ENCODE measurements at regions not wholly inside any gene's neighbourhood (a gene's known extent, or its start where the extent isn't known, plus 50 kb on each side); places are given as distances from the start of the nearest gene placed in this dataset.

DNA sequence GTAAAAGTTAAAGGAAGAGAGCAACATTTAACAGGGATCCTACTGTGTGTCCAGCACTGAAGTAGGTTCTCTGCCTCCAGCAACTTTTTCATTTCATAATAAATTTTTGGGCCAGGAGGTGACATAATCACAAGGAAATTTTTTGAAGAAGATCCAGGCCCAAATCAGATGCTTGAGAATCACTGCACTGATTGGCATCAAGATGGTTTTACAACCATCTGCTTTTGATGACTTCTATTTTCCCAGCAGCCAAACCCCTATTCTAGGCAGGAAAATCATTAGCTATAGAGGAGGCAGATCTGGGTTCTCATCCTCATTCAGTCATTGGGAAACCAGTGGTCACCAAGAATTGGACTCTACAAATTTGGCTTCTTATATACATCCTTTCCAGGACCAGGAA is 79.0 kb downstream of the ARL4A start:
- Mint-ChIP-seq H3K4me3 (ENCODE audit: unreplicated experiment) (no peak overlapping the region), H3K9me3 (ENCODE audit: unreplicated experiment) (no peaks in the 10 kb centered on the region), H3K4me1 (ENCODE audit: low read depth, unreplicated experiment) (peaks cover 2% of the 10 kb centered on the region), H3K27ac (ENCODE audit: unreplicated experiment) (no peak overlapping the region), H3K27me3 (ENCODE audit: unreplicated experiment) (no peaks in the 10 kb centered on the region), H3K36me3 (ENCODE audit: unreplicated experiment) (no peaks in the 10 kb centered on the region)
- no peak for DNase-seq
- TF ChIP-seq, protein P1, sequence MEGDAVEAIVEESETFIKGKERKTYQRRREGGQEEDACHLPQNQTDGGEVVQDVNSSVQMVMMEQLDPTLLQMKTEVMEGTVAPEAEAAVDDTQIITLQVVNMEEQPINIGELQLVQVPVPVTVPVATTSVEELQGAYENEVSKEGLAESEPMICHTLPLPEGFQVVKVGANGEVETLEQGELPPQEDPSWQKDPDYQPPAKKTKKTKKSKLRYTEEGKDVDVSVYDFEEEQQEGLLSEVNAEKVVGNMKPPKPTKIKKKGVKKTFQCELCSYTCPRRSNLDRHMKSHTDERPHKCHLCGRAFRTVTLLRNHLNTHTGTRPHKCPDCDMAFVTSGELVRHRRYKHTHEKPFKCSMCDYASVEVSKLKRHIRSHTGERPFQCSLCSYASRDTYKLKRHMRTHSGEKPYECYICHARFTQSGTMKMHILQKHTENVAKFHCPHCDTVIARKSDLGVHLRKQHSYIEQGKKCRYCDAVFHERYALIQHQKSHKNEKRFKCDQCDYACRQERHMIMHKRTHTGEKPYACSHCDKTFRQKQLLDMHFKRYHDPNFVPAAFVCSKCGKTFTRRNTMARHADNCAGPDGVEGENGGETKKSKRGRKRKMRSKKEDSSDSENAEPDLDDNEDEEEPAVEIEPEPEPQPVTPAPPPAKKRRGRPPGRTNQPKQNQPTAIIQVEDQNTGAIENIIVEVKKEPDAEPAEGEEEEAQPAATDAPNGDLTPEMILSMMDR (IDR thresholded peaks at IDR 0.05; ENCODE audit: partially characterized antibody, unreplicated experiment), result no peak

DNA sequence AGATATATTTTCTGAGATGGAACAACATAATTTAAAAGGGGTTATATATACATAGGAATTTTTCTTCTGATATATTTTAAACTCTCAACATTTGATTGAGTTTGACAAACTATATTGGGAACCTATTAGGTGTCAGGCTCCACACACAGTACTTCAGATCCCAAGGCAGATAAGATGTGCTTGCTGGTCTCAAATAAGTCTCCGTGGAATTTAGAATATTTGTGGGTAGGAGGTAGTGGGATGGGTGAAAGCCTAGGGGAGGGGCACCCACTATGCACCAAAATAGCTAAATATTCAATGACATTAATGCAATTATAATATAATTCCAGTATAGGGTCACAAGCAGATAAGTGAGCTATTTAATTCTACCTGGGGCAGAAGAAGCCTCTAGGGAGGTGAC is 81.5 kb downstream of the ARL4A start:
- Mint-ChIP-seq H3K9me3 (ENCODE audit: unreplicated experiment) (peaks cover 3% of the 10 kb centered on the region), H3K4me3 (ENCODE audit: unreplicated experiment) (no peak overlapping the region), H3K4me1 (ENCODE audit: low read depth, unreplicated experiment) (peaks cover 5% of the 10 kb centered on the region), H3K27me3 (ENCODE audit: unreplicated experiment) (no peaks in the 10 kb centered on the region), H3K27ac (ENCODE audit: unreplicated experiment) (no peak overlapping the region), H3K36me3 (ENCODE audit: unreplicated experiment) (peaks cover 7% of the 10 kb centered on the region)
- TF ChIP-seq, protein P1 (IDR thresholded peaks at IDR 0.05; ENCODE audit: partially characterized antibody, unreplicated experiment), result no peak
- DNase-seq, result no peak

DNA sequence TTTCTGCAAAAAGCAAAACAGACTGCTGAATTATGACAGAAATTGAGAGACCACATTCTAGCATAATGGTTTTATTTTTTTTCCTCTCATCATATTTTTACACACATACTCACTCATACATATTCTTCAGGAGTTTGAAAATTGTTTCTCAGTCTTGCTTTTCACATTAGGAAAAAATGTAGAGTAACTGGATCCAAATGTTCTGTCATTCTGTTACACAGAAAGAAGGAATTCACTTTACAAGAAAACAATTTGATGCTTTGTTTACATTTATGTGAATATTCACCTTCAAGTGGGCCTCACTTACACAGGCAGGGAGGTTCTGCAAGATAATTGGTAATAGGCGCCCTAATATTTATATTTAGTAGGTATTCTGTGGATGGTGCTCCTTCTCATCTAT is 82.0 kb downstream of the ARL4A start:
- no peak overlapping the region for H3K4me3 Mint-ChIP-seq (ENCODE audit: unreplicated experiment)
- peaks cover 3% of the 10 kb centered on the region for H3K9me3 Mint-ChIP-seq (ENCODE audit: unreplicated experiment)
- H3K27ac Mint-ChIP-seq (ENCODE audit: unreplicated experiment), result no peak overlapping the region
- H3K36me3 Mint-ChIP-seq (ENCODE audit: unreplicated experiment), result peaks cover 9% of the 10 kb centered on the region
- no peak for DNase-seq
- TF ChIP-seq, protein P1 (IDR thresholded peaks at IDR 0.05; ENCODE audit: partially characterized antibody, unreplicated experiment), result no peak
- H3K27me3 Mint-ChIP-seq (ENCODE audit: unreplicated experiment), result no peaks in the 10 kb centered on the region
- peaks cover 5% of the 10 kb centered on the region for H3K4me1 Mint-ChIP-seq (ENCODE audit: low read depth, unreplicated experiment)

DNA sequence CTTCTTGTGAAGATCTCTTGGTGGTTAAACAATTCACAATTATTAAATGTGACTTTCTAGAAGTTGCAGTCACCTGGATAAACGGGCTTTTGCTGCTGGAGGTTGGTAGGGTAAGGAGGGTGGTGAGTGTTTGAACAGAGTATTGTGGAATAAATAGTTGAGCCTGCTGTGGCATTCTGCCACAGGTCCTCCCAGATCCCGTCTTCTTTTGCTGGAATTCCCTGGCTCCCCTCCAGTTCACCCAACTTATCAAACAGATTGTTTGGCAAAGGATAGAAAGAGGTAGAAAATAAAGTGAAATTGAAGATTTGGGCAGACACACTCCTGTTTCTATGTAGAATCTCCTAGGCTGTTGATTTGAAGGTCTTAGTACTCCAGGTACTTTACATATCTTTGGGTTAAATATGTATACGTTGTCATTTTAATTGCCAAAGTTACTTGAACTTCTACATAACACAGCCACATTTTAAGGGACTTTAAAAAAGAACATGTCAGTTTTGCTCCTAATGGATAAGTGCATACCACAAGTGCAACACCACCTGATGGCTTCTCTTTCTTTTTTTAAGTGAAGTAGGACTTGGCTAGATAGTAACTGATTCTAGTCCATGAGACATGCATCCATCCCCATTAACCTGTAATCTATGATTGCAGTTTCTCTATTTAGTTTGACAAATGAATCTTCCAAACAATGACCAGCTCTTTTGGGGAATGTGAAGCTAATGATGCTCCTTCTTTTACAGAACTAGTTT is 83.0 kb downstream of the ARL4A start:
- no peak for DNase-seq
- no peak overlapping the region for H3K4me3 Mint-ChIP-seq (ENCODE audit: unreplicated experiment)

DNA sequence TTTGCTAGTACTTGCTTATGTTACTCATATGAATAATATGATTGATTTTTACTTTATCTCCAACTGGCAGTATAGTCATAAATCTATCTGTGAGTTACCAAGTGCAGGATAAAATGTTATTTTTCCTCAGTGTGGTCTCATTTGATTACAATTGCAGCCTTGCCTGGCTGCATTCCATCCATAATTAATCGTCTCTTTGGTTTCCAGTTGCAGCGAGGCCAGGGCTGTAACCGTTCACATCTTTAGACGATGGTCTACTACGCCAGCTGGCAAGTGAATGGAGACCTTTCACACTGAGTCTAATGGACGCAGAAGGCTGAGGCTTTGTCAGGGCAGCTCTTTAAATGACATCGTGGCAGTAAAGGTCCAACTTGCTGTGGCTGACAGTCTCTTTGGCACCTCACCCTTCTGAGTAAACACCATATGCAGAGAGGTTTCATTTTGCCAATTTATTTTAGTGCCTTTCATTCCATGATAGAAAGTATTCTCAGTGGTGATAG is 84.0 kb downstream of the ARL4A start:
- Mint-ChIP-seq H3K27me3 (ENCODE audit: unreplicated experiment) (no peaks in the 10 kb centered on the region), H3K4me1 (ENCODE audit: low read depth, unreplicated experiment) (peaks cover 5% of the 10 kb centered on the region), H3K36me3 (ENCODE audit: unreplicated experiment) (peaks cover 9% of the 10 kb centered on the region), H3K9me3 (ENCODE audit: unreplicated experiment) (peaks cover 3% of the 10 kb centered on the region), H3K27ac (ENCODE audit: unreplicated experiment) (peak overlapping the region; percentile 90), H3K4me3 (ENCODE audit: unreplicated experiment) (no peak overlapping the region)
- DNase-seq, result peak; percentile 52
- TF ChIP-seq, protein P1 (IDR thresholded peaks at IDR 0.05; ENCODE audit: partially characterized antibody, unreplicated experiment), result no peak

More for the DNA sequence above, 83.0 kb downstream of the ARL4A start:
- Mint-ChIP-seq H3K27me3 (ENCODE audit: unreplicated experiment) (no peaks in the 10 kb centered on the region), H3K36me3 (ENCODE audit: unreplicated experiment) (peaks cover 9% of the 10 kb centered on the region), H3K4me1 (ENCODE audit: low read depth, unreplicated experiment) (peaks cover 5% of the 10 kb centered on the region), H3K9me3 (ENCODE audit: unreplicated experiment) (peaks cover 3% of the 10 kb centered on the region), H3K27ac (ENCODE audit: unreplicated experiment) (no peak overlapping the region)
- TF ChIP-seq, protein P1 (IDR thresholded peaks at IDR 0.05; ENCODE audit: partially characterized antibody, unreplicated experiment), result no peak
